ENCODE measurements at regions not wholly inside any gene's neighbourhood (a gene's known extent, or its start where the extent isn't known, plus 50 kb on each side); places are given as distances from the start of the nearest gene placed in this dataset.

DNA sequence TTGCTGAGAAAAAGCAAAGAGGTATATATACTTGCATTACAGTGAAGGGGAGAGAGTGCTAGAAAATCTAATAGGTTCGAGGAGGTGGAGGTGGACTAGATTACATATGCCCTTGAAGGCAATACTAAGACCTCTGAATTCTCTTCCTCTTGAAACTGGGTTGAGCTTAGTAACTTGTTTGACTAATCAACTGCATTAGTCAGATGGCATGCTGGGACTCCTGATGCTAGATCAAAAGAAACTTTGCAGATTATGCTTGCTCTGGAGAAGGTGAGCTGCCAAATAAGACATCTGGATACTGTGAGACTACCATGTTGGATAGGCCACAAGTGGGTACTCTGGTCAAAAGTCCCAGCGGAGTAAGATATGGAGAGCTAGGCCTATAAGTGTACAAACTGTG, 331.3 kb downstream of the KLF5 start:
- DNase-seq (ENCODE audit: low read depth), result no peak

DNA sequence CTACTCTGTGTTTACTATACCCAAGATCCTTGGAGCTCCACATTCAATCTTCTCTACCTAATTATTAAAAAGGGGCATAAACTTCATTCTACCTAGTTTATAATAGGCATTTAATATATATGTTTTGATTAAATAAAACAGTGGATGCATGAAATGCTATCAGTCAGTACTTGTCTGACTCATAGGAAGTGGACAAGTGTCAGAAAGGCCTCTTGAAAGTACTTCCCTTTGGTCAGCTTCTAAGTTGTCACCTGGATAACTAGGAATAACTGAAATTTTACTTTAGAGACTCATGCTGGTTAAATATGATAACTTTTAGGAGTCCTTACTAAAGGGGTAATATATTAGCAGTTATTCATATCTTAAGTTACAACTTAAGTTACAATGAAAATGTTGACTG, 329.8 kb downstream of the KLF5 start:
- DNase-seq (ENCODE audit: low read depth), result no peak

DNA sequence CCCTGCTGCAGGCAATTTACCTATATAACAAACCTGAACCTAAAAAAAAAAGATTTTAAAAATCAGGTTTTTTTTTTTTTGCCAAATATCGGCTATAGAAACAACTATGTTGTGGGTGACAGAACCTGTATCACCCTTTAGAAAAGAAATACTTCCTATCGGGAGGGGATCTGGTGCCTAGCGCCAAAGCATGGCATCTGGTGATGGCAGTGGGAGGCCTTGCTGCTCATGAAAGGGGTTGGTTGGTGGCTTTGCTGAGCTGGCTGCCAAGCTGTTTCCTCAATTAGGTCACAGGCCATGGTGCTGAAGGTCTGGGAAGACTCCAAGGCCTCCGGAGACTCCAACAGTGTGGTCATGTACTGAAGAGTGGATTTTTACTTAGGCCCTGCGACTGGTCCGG, 328.5 kb downstream of the KLF5 start:
- no peak for DNase-seq (ENCODE audit: low read depth)

DNA sequence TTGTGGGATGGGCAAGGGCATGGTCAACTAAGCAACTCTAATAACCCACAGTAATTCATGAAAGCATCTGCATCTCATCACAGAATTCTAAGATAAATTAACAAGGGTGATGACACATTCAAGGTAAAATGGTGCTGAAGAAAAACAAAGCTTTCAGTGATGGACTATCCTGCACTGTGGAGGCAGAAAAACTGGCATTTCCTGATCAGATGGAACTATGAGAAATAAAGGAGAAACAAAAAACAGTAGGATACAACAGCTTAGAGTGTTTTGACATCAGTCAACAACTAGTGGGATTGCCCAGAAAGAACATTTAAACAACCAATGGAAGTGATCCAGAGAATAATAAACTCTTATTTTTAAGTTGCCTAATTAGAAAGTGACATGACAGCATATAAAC, 327.0 kb downstream of the KLF5 start:
- DNase-seq (ENCODE audit: low read depth), result no peak

- no peak for DNase-seq (ENCODE audit: low read depth)
These were observed 314.1 kb downstream of the KLF5 start for GRCh38 chr13:73372666-73373627.

DNA sequence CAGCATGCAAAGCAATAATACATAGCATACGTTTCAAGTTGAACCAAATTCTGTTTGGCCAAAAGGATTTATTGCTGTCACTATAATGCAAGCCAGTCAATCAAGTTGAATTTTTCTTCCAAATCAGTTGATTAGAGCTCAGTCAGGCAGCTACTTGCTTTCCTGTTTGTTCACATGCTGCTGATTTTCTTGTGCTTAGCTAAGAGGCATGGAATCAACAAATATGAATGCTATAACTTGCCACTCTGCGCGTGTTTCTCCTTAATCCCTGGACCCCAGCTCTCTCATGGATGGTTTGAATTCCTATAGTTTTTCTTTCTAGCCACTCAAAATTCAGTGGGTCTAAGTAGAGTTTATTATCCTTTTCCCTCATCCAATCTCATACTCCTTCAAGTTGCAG, 311.3 kb downstream of the KLF5 start:
- no peak for DNase-seq (ENCODE audit: low read depth)

GRCh38 chr13:73369095-73369494, 310.3 kb downstream of the KLF5 start:
- DNase-seq (ENCODE audit: low read depth), result no peak

GRCh38 chr13:73368608-73369007, 309.8 kb downstream of the KLF5 start:
- DNase-seq (ENCODE audit: low read depth), result no peak

DNA sequence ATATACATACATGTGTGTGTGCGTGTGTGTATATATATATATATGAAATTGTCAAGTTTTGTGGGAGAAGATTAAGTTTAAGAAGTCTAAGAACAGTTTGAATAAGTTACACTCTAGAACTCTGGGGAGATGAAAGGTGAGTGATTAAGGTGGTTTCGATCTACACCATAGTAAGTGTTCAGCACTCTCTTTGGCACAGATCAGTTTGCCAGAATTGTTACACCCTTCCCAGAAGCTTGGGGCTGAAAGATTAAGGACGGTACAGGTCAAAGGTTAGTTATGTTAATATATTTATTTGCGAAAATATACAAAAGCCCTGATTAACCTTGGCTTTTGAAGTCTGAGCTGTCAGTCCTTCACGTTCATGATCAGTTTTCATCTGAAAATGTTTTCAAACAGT, 309.1 kb downstream of the KLF5 start:
- DNase-seq (ENCODE audit: low read depth), result no peak

GRCh38 chr13:73366241-73366640, 307.4 kb downstream of the KLF5 start:
- no peak for DNase-seq (ENCODE audit: low read depth)

GRCh38 chr13:73365681-73366080, 306.9 kb downstream of the KLF5 start:
- DNase-seq (ENCODE audit: low read depth), result no peak

GRCh38 chr13:73365252-73365651, 306.4 kb downstream of the KLF5 start:
- no peak for DNase-seq (ENCODE audit: low read depth)

- DNase-seq (ENCODE audit: low read depth), result no peak
These were observed 305.9 kb downstream of the KLF5 start for GRCh38 chr13:73364736-73365135.

- no peak for DNase-seq (ENCODE audit: low read depth)
These were observed 299.8 kb downstream of the KLF5 start for GRCh38 chr13:73358606-73359095.

GRCh38 chr13:73355134-73355533, 296.3 kb downstream of the KLF5 start:
- DNase-seq (ENCODE audit: low read depth), result no peak

GRCh38 chr13:73351730-73352129, 292.9 kb downstream of the KLF5 start:
- no peak for DNase-seq (ENCODE audit: low read depth)

- no peak for DNase-seq (ENCODE audit: low read depth)
These were observed 282.9 kb downstream of the KLF5 start for GRCh38 chr13:73341748-73342147.

- no peak for DNase-seq (ENCODE audit: low read depth)
These were observed 281.3 kb downstream of the KLF5 start for GRCh38 chr13:73340069-73340468.

- no peak for DNase-seq (ENCODE audit: low read depth)
These were observed 280.3 kb downstream of the KLF5 start for GRCh38 chr13:73339086-73339485.

DNA sequence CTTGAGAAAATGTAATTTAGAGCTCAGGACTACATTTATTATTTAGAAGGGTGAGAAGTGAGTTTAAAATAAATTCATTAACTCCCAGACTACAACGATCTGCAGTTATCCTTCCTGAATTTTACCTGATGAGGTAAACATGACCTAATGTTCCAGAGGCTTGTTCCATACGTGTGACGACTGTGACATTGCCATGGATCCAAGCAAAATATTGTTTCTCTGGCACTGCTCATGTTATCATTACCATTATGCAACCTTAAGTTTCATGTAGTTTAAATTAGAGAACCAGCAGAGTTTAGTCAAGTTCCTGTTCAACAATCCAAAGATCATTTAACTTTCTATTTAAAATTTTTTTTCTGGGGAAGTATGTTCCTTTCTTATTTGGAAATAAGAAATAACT, 279.6 kb downstream of the KLF5 start:
- no peak for DNase-seq (ENCODE audit: low read depth)

GRCh38 chr13:73337532-73337931, 278.7 kb downstream of the KLF5 start:
- DNase-seq (ENCODE audit: low read depth), result no peak

DNA sequence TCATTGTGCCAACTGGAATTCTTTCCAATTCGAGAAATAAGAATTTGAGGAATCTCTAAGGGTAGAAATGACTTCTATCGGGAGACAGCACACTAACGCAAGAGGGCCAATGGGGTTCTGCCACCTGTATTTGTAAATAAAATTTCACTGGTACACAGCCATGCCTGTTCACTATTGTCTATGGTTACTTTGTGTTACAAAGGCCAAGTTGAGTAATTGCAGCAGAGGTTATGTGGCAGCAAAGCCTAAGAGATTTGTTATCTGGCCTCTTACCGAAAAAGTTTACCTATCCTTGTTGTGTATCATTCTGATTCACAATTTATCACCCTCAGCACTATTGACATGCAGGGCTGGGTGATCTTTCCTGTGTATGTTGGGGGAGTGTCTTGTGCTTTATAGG, 278.0 kb downstream of the KLF5 start:
- DNase-seq (ENCODE audit: low read depth), result no peak

- no peak for DNase-seq (ENCODE audit: low read depth)
These were observed 277.1 kb downstream of the KLF5 start for GRCh38 chr13:73335944-73336343.

GRCh38 chr13:73335210-73335609, 276.4 kb downstream of the KLF5 start:
- DNase-seq (ENCODE audit: low read depth), result no peak
